Liver (tissue), 8 donors: ENCODE measurements at regions not wholly inside any gene's neighbourhood (a gene's known extent, or its start where the extent isn't known, plus 50 kb on each side); places are given as distances from the start of the nearest gene placed in this dataset.

ENCODE experiments used
- DNase-seq: peaks from one replicate; pipeline ENCODE4 v3.0.0-alpha.2; 2017; ENCODE audit warnings: low spot score
- H3K27ac ChIP-seq, 2 donors: one replicate each; pipeline ENCODE4 v1.7.0; 2013; ENCODE audit warnings: inconsistent platforms in 2 of 2, low read length in 2 of 2, control low read depth in 1 of 2, low read depth in 1 of 2, mild to moderate bottlenecking in 1 of 2
- H3K27me3 ChIP-seq, 4 donors: one replicate each; pipeline versions ENCODE4 v1.6.1 to v1.7.0; 2013; ENCODE audit warnings: low read length in 3 of 4, inconsistent platforms in 1 of 4, mild to moderate bottlenecking in 1 of 4, moderate library complexity in 1 of 4; ENCODE audit not compliant: control insufficient read depth in 4 of 4, insufficient read depth in 4 of 4
- H3K36me3 ChIP-seq, 4 donors: one replicate each; pipeline versions ENCODE4 v1.6.1 to v1.7.0; 2013; ENCODE audit warnings: low read length in 3 of 4, mild to moderate bottlenecking in 3 of 4, low read depth in 1 of 4, moderate library complexity in 1 of 4; ENCODE audit not compliant: control insufficient read depth in 4 of 4, insufficient read depth in 3 of 4
- H3K4me1 ChIP-seq, 4 donors: one replicate each; pipeline versions ENCODE4 v1.6.1 to v1.7.0; 2013; ENCODE audit warnings: low read length in 3 of 4, mild to moderate bottlenecking in 3 of 4, moderate library complexity in 1 of 4; ENCODE audit not compliant: control insufficient read depth in 4 of 4, insufficient read depth in 4 of 4
- H3K4me3 ChIP-seq, 3 donors: one replicate each; pipeline versions ENCODE4 v1.6.1 to v1.7.0; 2013; ENCODE audit warnings: low read length in 3 of 3, control low read depth in 1 of 3, low read depth in 1 of 3, mild to moderate bottlenecking in 1 of 3
- H3K9ac ChIP-seq, 2 donors: one replicate each; pipeline ENCODE4 v1.7.0; 2013; ENCODE audit warnings: low read length in 2 of 2, mild to moderate bottlenecking in 2 of 2, moderate library complexity in 2 of 2, control low read depth in 1 of 2, low read depth in 1 of 2
- H3K9me3 ChIP-seq, 4 donors: one replicate each; pipeline versions ENCODE4 v1.6.1 to v1.7.0; 2013; ENCODE audit warnings: low read length in 3 of 4; ENCODE audit not compliant: control insufficient read depth in 4 of 4
- FOXA1 ChIP-seq: IDR thresholded peaks from 2 replicates; pipeline ENCODE4 v1.6.1; 2016; ENCODE audit warnings: antibody characterized with exemption
- HNF4A ChIP-seq, 2 donors: conservative IDR thresholded peaks; 2 replicates each; pipeline ENCODE4 v1.6.1; 2016; ENCODE audit warnings: antibody characterized with exemption in 2 of 2, mild to moderate bottlenecking in 2 of 2
- HNF4G ChIP-seq: IDR thresholded peaks from 2 replicates; pipeline ENCODE4 v1.6.1; 2016; ENCODE audit warnings: antibody characterized with exemption
- JUND ChIP-seq, 2 donors: IDR thresholded peaks; 2 replicates each; pipeline ENCODE4 v1.6.1; 2016; ENCODE audit warnings: antibody characterized with exemption in 2 of 2
- NR2F2 ChIP-seq: IDR thresholded peaks from 2 replicates; pipeline ENCODE4 v1.6.1; 2016; ENCODE audit warnings: antibody characterized with exemption
- RAD21 ChIP-seq, 2 donors: IDR thresholded peaks; 2 replicates each; pipeline ENCODE4 v1.6.1; 2016; ENCODE audit warnings: antibody characterized with exemption in 2 of 2, mild to moderate bottlenecking in 2 of 2
- SP1 ChIP-seq: IDR thresholded peaks from 2 replicates; pipeline ENCODE4 v1.6.1; 2018; ENCODE audit warnings: antibody characterized with exemption, mild to moderate bottlenecking
- TAF1 ChIP-seq: conservative IDR thresholded peaks from 2 replicates; pipeline ENCODE4 v1.6.1; 2016; ENCODE audit warnings: antibody characterized with exemption, mild to moderate bottlenecking
- YY1 ChIP-seq: IDR thresholded peaks from 2 replicates; pipeline ENCODE4 v1.6.1; 2016; ENCODE audit warnings: antibody characterized with exemption, mild to moderate bottlenecking
- WGBS: extraction: QIAGEN DNeasy Blood & Tissue Kit; methylation state at CpG from one replicate; pipeline ENCODE4 v1.1.7; 2013; 5-methylcytosine and 5-hydroxymethylcytosine counted together
- TF ChIP-seq, protein P1 (sequence below): IDR thresholded peaks from 2 replicates; pipeline ENCODE4 v1.6.1; 2016; ENCODE audit warnings: antibody characterized with exemption
- TF ChIP-seq, protein P2 (sequence below): IDR thresholded peaks from 2 replicates; pipeline ENCODE4 v1.6.1; 2016; ENCODE audit warnings: antibody characterized with exemption
- TF ChIP-seq, protein P3 (sequence below): fragments of 150-350 bp; IDR thresholded peaks from 2 replicates; pipeline ENCODE4 v1.5.1; 2017; ENCODE audit warnings: improper control_type of control experiment, low read depth, low read length; ENCODE audit not compliant: missing input control
- TF ChIP-seq, protein P4 (sequence below): IDR thresholded peaks from 2 replicates; pipeline ENCODE4 v1.6.1; 2016; ENCODE audit warnings: antibody characterized with exemption, mild to moderate bottlenecking
- donor health status: healthy.
- donor health status: healthy.
- donor health status: healthy.
- donor health status: healthy.
- donor health status: healthy.

DNA sequence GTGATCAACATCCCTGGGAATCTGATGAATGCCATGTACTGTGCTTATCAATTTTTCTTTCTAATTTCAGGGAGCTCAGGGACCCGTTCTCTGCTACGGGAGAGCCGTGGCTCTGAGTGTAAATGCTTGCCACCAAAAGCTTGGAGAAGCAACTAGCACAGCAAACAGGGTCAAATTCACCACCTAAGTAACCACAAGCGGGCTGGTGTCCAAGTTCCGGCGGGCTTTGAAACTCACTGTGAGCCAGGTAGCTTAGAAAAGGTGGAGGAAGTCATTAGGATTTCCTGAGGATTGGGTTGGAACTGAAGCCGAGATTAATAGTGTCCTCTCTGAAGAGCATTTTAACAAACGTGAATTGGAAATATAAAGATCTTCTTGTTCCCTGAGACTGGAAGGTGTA is 87.2 kb downstream of the CLDN34 start (continued):
- TF ChIP-seq, protein P1, sequence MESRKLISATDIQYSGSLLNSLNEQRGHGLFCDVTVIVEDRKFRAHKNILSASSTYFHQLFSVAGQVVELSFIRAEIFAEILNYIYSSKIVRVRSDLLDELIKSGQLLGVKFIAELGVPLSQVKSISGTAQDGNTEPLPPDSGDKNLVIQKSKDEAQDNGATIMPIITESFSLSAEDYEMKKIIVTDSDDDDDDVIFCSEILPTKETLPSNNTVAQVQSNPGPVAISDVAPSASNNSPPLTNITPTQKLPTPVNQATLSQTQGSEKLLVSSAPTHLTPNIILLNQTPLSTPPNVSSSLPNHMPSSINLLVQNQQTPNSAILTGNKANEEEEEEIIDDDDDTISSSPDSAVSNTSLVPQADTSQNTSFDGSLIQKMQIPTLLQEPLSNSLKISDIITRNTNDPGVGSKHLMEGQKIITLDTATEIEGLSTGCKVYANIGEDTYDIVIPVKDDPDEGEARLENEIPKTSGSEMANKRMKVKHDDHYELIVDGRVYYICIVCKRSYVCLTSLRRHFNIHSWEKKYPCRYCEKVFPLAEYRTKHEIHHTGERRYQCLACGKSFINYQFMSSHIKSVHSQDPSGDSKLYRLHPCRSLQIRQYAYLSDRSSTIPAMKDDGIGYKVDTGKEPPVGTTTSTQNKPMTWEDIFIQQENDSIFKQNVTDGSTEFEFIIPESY, result no peak
- TF ChIP-seq SP1 (no peak), YY1 (no peak), FOXA1 (no peak), NR2F2 (no peak)

DNA sequence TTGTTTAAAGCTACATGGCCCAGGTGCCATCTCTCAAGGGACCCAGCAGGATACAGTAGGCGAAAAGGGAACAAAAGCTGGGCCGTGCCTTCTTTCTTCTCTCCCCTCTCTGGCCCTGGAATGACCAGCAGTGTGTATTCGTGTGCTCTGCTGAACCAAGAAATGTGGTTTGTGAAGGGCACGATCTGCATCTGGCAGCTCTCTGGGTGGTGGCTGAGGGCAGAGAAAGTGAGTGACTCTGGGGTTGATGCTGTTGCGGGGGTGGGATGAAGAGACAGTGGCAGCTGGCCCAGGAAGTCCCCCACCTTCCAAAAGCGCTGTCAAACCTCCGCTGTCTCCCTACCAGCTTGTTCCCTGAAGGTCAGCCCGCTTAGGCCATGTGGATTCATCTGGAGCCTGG is 88.3 kb downstream of the CLDN34 start:
- DNase-seq, result no peak
- Histone ChIP-seq H3K9ac (no peak overlapping the region), H3K4me1 (peaks cover 0 to 3% (median 0%) of the 10 kb centered on the region in 4 donors), H3K27ac (no peak overlapping the region), H3K9me3 (peaks cover 0 to 5% (median 2%) of the 10 kb centered on the region in 4 donors), H3K4me3 (no peak overlapping the region), H3K36me3 (no peaks in the 10 kb centered on the region), H3K27me3 (no peaks in the 10 kb centered on the region)
- WGBS, result 95% methylated on average over 8 of the region's 8 CpGs
- TF ChIP-seq, protein P2, sequence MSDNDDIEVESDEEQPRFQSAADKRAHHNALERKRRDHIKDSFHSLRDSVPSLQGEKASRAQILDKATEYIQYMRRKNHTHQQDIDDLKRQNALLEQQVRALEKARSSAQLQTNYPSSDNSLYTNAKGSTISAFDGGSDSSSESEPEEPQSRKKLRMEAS, result no peak
- no peak for TF ChIP-seq HNF4G
- no peak for TF ChIP-seq TAF1
- TF ChIP-seq, protein P1, result no peak
- TF ChIP-seq, protein P3, sequence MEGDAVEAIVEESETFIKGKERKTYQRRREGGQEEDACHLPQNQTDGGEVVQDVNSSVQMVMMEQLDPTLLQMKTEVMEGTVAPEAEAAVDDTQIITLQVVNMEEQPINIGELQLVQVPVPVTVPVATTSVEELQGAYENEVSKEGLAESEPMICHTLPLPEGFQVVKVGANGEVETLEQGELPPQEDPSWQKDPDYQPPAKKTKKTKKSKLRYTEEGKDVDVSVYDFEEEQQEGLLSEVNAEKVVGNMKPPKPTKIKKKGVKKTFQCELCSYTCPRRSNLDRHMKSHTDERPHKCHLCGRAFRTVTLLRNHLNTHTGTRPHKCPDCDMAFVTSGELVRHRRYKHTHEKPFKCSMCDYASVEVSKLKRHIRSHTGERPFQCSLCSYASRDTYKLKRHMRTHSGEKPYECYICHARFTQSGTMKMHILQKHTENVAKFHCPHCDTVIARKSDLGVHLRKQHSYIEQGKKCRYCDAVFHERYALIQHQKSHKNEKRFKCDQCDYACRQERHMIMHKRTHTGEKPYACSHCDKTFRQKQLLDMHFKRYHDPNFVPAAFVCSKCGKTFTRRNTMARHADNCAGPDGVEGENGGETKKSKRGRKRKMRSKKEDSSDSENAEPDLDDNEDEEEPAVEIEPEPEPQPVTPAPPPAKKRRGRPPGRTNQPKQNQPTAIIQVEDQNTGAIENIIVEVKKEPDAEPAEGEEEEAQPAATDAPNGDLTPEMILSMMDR, result no peak
- TF ChIP-seq JUND (IDR thresholded peaks at IDR 0.05), result no peak
- no peak for TF ChIP-seq HNF4A (conservative IDR thresholded peaks at IDR 0.05)
- TF ChIP-seq, protein P4, sequence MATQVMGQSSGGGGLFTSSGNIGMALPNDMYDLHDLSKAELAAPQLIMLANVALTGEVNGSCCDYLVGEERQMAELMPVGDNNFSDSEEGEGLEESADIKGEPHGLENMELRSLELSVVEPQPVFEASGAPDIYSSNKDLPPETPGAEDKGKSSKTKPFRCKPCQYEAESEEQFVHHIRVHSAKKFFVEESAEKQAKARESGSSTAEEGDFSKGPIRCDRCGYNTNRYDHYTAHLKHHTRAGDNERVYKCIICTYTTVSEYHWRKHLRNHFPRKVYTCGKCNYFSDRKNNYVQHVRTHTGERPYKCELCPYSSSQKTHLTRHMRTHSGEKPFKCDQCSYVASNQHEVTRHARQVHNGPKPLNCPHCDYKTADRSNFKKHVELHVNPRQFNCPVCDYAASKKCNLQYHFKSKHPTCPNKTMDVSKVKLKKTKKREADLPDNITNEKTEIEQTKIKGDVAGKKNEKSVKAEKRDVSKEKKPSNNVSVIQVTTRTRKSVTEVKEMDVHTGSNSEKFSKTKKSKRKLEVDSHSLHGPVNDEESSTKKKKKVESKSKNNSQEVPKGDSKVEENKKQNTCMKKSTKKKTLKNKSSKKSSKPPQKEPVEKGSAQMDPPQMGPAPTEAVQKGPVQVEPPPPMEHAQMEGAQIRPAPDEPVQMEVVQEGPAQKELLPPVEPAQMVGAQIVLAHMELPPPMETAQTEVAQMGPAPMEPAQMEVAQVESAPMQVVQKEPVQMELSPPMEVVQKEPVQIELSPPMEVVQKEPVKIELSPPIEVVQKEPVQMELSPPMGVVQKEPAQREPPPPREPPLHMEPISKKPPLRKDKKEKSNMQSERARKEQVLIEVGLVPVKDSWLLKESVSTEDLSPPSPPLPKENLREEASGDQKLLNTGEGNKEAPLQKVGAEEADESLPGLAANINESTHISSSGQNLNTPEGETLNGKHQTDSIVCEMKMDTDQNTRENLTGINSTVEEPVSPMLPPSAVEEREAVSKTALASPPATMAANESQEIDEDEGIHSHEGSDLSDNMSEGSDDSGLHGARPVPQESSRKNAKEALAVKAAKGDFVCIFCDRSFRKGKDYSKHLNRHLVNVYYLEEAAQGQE, result no peak
- no peak for TF ChIP-seq RAD21 (IDR thresholded peaks at IDR 0.05)
- TF ChIP-seq FOXA1, result no peak
